Activated CD4-positive, alpha-beta T cell treated with anti-CD3 and anti-CD28 coated beads, Interleukin-2, amount 50 U/mL, for 16 hours (primary cell): ENCODE measurements at regions not wholly inside any gene's neighbourhood (a gene's known extent, or its start where the extent isn't known, plus 50 kb on each side); places are given as distances from the start of the nearest gene placed in this dataset.
"Not testable (repeated sequence)": the region's sequence is repeated elsewhere in the genome, so short reads cannot be mapped to it uniquely, and the experiment has no call there.

Experiments
- DNase-seq: peaks from one replicate; pipeline ENCODE4 v3.0.0-alpha.2; 2020

GRCh38 chr1:98181036-98181764 is 260.4 kb upstream of the DPYD start:
- DNase-seq, result no peak

DNA sequence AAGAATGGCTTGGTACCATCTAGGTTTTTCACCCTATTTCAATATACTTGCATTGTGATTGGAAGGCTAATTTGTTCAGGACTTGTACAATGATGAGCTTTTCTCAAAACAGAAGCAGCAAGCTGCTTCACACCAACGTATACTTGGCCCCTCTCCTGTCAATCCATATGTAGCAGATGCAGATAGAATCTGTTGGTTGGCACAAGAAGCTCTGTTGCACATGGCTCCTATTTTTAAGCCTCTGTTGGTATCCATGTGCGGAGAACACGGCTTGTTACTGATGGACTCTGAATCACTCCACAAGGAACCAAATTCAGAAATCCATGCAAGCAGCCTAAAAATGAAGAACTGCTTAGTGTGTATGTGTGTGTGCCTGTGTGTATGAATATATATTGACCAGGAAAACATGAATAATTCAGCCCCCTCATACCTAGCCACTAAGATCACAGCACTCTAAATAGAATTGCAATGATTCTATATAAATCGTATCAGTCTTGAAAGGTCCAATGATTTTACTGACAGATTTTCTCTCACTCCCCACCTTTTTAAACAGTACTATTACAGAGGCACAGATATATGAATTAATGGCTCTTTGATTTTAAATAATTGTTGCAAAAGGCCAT is 258.4 kb upstream of the DPYD start:
- no peak for DNase-seq

DNA sequence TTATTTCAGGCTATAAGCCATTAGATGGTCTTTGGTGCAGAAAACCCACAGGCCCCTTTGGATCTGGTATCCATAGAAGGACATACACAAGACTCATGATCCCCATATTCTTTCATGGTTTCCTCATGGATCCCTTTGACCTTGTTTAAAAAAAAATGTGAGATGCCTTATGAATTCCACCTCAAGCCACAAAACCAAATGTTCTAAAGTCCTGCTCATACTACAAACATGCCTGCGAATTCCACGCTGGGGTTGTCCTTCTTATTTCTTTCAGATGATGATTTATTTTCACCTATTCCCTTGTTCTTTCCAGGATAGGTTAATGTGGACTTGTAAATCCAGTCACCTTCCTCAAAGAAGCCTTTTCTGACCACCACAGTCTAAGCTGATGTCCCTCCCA is 256.9 kb upstream of the DPYD start:
- no peak for DNase-seq

GRCh38 chr1:98176936-98177335 is 256.1 kb upstream of the DPYD start:
- DNase-seq, result no peak

DNA sequence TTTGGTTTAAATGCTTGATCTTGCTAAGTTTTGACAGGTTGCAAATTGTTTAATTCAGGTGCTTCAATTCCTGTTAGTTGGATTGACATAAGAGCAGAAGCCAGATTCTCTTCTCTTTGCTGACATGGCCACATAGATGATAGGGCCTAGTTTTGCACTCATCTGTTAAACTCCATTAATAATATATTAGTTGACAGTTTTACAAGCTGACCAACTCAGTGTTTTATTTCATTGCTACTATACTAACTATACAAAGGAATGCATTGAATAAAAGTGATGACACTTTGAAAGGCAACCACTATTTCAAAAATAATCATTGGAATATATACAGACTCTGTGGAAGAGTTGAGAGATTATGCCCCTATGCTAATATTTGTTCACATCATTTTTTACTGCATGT is 255.6 kb upstream of the DPYD start:
- no peak for DNase-seq

- DNase-seq, result no peak
Observed at GRCh38 chr1:98172578-98172977, 251.7 kb upstream of the DPYD start.

- no peak for DNase-seq
Observed at GRCh38 chr1:98172022-98172421, 251.2 kb upstream of the DPYD start.

- DNase-seq, result no peak
Observed at GRCh38 chr1:98164509-98164908, 243.7 kb upstream of the DPYD start.

DNA sequence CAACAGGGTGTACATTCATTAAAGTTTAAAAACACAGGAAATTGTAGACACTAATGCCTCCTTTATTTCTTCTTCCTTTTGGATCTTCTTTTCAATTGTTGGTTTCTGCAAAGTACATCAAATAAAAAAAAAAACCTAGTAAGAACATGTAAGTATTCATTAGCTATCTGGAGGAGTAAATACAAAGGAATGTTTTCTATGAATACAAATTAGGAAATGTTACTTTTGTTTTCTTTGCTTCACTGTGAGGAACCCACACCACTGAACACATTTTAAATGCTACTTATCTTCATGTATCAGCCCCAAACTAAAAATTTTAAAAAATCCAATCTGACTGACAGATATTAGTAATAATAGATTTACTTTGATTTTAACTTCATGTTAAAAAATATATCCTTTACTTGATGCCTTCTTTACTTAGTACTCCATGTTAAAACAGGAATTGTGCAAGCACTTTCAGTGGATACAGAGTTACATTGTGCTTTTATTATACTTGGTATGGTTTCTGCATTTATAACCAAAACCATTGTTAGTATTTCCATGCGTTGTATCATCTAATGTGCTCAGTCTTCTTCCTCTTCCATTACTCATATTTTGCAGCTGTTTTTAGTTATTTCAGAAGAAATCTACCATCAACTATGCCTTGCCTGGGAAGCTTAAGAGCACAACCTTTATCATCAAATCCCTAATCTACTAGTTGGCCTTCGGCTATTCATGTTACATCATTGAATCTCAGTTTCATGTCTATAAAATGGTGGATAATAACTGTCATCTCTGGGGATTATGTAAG is 236.9 kb upstream of the DPYD start:
- DNase-seq, result no peak

DNA sequence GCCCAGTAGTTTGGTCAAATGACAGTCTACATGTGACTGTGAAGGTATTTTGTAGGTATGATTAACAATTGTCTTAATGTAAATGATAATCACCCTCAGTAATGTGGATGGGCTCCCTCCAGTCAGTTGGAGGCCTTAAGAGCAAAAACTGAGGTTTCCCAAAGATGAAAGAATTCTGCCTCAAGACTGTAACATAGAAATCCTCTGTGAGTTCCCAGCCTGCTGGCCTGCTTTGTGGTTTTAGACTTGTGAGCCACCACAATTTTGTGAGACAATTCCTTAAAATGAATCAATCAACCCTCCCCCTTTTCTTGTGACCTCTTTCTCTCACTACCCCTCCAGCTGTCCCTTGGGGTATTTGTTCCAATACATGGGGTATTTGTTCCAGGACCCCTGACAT is 226.4 kb upstream of the DPYD start:
- no peak for DNase-seq

- no peak for DNase-seq
Observed at GRCh38 chr1:98145655-98146054, 224.8 kb upstream of the DPYD start.

- DNase-seq, result no peak
Observed at GRCh38 chr1:98143403-98143802, 222.6 kb upstream of the DPYD start.

- no peak for DNase-seq
Observed at GRCh38 chr1:98133131-98133530, 212.3 kb upstream of the DPYD start.

DNA sequence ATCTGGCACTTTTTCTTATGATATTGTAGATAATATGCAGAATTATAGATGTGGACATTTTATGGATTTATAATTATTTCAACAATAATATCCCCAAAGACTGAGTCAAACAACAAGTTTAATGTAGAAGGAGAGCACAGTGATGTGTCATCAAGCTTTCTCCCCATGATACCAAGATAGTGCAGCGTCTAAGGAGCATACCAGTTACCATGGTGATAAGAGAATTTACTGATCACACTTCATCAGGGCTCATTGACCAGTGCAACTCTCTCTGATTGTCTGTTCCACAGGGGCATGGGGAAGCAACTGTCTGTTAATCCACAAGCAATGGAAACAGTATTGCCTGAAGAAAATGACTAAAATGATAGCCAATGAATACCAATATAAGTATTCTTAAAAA is 209.6 kb upstream of the DPYD start:
- DNase-seq, result no peak

- DNase-seq, result no peak
Observed at GRCh38 chr1:98129491-98129890, 208.7 kb upstream of the DPYD start.

GRCh38 chr1:98126740-98127139 is 205.9 kb upstream of the DPYD start:
- no peak for DNase-seq

DNA sequence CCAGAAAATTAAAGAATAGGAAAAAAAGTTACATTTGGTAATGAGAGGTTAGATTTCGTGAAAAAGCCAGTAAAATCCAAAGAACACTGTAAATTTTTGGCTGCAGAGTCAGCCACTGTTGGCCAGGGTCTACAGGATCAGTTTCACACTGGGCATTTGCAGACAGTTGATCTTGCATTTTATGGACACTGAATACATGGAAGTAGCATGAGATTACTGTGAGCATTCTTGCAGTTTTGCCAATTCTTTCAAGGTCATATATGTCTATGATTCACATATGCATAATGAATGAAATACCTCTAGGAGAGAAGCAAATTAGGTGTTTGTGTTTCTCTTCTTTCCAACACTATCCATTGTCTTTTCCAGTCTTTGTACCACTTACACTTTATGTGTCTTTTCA is 200.8 kb upstream of the DPYD start:
- no peak for DNase-seq

GRCh38 chr1:98119796-98120195 is 199.0 kb upstream of the DPYD start:
- DNase-seq, result no peak

- DNase-seq, result no peak
Observed at GRCh38 chr1:98113811-98114210, 193.0 kb upstream of the DPYD start.

GRCh38 chr1:98112626-98113025 is 191.8 kb upstream of the DPYD start:
- DNase-seq, result no peak

DNA sequence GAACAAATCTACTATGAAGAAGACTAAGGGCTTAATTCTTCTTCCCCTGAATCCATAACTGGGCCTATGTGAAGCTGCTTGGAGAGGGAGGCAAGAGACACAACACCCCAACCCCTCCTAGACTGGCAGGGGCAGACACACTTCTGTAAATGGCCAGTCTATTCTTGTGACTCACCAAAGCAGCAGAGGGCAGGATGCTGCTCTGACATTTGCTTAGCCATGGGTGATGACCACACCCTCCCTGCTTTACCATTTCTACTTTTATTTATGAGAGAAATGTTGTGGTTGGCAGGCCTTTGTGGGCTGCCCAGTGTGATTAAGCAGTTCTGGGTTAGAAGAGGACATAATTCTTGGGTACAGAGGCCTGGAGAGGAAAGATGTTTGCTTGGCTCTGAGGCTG is 189.8 kb upstream of the DPYD start:
- DNase-seq, result no peak

DNA sequence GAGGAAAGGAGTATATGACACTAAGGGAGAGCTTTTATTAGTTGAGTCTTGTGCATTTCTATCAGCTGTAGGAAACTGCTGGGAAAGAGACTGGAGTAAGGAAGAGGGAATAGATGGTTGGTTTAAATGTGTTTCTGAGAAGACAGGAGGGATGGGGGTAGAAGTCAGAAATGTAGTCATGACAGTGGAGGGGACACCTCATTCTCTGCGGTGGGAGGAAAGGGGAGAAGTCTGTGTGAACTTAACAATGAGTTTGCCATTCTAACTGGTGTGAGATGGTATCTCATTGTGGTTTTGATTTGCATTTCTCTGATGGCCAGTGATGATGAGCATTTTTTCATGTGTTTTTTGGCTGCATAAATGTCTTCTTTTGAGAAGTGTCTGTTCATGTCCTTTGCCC is 187.5 kb upstream of the DPYD start:
- not testable (repeated sequence) for DNase-seq

DNA sequence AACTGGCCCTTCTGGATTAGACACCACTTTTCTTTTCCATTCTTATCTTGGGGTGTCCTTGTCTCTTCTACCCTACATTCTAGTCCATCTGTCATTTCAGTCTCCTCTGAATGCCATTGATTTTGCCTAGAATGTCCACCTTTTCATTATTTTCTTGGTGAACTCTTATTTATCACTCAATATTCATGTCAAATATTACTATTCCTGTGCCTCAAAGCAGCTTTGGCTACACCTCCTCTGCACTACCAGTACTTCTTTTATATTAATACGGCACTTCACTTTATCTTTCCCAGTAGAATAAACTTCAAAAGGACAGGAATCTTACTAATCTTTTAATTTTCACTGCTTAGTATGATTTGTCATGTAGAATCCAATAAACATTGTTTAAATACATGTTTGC is 186.4 kb upstream of the DPYD start:
- no peak for DNase-seq

GRCh38 chr1:98104289-98104688 is 183.5 kb upstream of the DPYD start:
- DNase-seq, result no peak
